Posterior cingulate gyrus (tissue), 11 donors: ENCODE measurements at regions not wholly inside any gene's neighbourhood (a gene's known extent, or its start where the extent isn't known, plus 50 kb on each side); places are given as distances from the start of the nearest gene placed in this dataset.
A peak's percentile ranks its signal among the peaks of the same experiment; 100 is the strongest.

ENCODE experiments used
- DNase-seq, 10 donors: peaks; one replicate each; pipeline versions ENCODE4 v3.0.0 to v3.0.0-alpha.2; 2020 to 2021; ENCODE audit warnings: mixed read lengths in 3 of 10
- intact Hi-C: fragments of 100-400 bp; cut with DNase I; formaldehyde crosslinking; loops from one replicate; pipeline ENCODE4 v1.15.1; 2023

DNA sequence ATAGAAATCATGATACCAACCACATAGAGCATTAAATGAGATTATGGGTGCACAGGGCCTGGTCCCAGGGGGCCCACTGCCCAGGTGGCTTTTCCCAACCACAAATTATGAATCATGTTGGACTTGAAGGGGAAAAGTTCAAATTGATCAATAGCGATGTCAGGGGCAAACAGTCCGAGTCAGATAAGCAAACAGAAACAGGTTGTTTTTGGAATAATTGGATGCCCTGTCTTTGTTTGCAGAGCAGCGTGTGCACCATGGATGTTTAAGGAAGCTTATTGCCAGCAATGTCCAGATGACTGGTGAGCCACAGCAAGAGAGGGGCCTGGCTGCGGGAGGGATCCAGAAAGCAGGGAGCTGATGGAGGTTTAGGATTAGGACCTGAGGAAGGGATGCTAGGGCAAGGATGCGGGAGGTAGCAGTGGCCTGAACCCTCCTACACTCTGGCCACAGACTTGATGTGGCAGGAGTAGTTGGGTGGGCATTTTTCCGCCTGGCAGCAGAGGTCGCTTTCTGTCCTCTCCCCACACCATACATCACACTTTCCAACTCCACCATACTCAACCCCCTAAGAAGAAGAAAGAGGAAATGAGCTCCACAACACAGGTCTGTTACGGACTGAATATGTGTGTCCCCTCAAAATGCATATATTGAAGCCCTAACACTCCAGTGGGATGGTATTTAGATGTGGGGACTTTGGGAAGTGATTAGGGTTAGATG is 266.4 kb upstream of the RPL38 start:
- no peak for DNase-seq
- intact Hi-C loops: no loop called here

DNA sequence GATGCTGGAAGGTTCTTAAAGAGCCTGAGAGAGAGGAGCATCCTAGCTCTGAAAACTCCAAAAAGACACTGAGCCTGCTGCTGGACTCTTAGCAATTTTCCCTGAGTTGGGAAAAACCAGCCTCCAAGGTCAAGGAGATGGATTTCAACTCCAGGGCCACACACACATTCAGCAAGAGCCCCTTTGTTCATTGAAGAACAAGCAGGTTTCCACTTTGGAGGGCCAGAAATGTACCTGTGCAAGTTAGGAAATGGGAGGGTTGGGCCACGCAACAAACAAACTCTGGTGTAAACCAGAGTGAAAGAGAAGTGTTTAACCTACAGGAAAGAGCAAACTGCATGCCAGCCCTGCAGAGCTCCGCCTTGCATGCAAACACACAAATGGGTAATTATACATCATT is 264.8 kb upstream of the RPL38 start:
- DNase-seq: no peak
- intact Hi-C loops: no loop called here

DNA sequence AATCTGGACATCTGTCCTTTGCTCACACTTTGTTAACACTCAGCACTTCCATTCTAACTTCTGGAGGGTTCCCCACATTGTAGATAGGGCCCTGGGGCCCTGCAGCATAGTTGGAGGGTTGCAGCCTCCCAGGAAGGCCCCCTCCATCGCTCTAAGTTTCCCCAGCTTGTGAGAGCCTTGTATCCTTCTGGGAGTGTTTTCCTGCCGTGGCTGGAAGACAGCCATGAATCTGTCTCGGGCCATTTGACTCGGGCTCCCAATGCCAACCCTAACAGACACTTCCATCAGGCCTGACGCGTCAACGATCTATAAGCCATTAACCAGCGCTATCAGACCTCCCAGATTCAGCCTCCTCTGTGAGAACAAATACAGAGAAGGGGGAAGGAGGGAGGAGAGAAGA is 263.7 kb upstream of the RPL38 start:
- no peak for DNase-seq

DNA sequence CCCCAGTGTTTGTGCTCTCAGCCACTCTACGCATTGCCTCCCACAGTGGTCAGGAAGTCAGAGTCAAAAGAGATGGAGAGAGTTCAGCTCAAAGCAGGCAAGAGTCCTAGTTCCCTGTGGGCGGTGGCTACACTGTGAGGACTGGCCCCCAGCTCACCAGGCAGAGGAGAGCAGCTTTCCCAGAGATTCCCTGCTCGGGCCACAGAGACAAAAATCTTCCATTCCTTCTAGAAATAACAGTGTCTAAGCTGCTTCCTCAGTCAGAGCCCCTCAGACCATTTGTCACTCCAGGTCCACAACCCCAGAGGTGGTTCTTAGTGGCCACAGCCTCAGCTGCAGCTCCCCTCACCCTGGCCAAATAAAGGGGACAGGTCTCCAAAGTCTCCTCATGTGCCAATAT is 263.0 kb upstream of the RPL38 start:
- DNase-seq: no peak
- intact Hi-C loops: no loop called here

More for the DNA sequence above, 263.7 kb upstream of the RPL38 start:
- intact Hi-C loops: no loop called here

DNA sequence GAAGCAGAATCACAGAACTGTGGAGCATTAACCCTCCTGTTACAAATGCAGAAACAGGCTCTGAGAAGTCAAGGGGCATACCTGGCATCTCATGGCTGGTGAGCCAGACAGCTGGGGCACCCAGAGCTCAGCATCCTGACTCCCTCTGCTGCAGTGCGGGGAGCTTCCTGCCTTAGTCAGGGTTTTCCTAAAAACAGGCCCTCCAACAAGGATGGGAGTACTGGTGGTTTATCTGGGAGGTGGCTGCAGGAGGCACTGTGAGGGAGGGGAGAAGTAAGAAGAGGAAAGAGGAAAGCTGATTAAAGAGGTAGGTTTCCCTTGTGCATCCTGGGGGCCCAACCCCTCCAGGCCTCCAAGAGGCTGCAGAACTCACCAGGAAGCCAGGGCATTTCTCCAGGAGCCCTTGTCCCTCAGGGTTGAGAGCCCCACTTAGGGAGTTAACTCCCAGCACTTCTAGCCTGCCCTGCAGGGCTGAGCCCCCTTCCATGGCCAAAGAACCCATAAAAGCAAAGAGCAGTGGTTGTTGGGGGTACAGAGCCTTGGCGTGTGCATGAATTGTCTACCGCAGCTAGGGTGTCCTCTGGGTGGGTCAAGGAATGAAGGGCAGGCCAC is 261.5 kb upstream of the RPL38 start:
- no peak for DNase-seq
- intact Hi-C loops: no loop called here

DNA sequence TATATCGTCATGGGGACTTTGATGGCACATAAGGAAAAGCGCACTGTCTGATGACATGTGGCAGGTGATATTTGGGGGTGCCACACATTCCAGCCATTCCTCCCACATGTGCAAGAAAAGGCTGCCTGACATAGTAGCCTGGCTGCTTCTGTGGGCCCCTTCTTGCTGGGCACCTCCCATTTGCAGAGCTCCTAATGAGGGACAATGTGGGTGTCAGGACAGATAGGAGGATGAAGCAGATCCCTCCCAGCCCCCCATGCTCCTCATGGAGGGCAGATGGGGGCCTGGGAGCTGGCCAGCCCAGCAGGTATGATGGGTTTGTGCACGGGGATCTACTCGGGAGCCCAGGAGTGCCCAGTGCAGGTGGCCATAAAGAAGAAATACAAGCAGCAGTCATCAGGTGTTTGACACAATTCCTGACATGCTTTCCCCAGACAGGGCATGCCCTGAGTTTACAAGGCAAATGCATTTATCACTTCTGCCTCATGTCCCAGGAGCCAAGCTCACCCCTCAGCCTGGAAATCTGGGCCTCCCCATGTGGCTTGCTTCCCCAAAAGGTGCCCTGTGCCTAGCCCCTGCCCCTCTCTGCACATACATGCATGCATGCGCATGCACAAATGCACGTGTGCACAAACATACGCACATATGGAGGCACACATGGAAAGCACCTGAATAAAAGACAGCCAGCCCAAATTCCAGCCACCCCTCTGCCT is 260.6 kb upstream of the RPL38 start:
- DNase-seq: no peak
- intact Hi-C loops: no loop called here

DNA sequence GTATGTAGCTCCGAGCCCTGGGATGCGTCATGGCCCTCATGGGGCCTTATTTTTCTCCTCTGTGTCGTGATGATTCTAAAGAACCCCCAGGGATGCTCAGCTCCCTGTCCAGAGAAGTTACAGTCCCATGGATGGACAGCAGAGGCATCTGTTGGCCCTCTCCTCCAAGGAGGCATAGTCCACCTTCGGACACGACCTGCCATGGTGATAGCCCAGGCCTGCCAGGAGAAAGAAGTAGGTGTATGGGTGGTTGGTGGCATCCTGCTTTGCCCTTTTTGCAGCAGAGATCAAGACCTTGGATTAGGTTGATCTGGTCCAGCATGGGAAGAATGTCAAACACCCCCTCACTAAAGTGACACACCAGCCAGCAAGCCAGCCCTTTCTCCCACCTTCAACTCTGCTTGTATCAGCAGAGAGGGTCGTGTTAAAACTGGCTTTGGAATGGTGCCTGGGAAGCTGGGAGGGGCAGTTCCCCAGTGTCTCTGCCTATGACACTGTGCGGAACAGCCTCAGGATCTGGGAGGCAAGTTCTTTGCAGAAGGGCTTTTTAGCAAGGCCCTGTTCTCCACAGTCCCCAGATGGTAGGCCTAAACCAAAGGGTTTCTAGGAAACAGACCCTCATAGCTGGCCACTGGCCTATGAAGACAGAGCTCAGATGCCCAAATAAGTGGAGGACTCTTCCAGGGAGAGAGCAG is 259.9 kb upstream of the RPL38 start:
- no peak for DNase-seq
- intact Hi-C loops: no loop called here

DNA sequence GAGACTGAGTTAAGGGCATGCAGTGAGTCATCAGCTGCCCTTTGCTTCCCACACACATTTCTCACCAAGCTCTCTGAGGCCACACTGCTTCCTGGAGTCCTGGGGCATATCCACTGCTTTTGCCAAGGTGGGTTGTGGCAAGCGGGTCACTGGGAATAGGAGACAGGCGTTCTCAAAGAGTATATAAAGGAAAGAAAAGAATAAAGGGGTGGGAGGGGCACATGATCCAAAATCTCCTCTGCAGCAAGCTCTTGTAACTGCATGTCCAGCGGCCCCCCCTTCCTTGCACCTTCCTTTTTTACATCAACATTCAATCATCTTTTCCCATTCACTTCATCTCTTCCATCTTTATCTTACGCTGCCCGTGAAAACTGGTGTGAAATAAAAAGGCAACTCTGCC is 259.1 kb upstream of the RPL38 start:
- intact Hi-C loops: no loop called here
- DNase-seq: no peak

DNA sequence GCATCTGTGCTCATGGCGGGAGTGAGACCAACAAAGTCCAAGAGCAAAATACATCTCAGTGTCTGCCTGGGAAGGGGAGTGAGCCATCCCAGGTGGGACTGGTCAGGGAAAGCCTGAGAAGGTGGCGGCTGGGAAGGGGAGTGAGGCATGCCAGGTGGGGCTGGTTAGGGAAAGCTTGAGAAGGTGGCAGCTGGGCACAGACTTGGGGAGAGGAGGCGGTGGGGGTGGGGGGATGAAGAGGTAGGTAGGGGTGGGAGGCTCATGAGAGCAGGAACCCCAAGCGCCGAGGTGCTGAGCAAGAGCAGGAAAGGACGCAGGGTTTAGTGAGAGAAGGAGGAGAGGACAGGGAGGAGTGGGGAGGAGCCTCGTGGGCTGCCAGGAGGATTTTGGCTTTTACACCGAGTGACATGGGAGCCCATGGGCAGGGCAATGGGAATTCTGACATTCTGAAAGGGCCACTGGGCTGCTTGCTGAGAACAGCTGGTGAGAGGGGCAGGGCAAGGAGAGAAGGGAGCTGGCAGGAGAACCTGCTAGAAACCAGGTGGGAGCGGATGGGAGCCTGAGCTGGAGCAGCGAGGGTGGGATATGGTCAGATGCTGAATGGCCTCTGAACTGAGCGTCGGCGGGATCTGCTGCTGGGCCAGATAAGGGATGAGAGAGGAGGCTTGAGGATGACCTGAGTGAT is 256.1 kb upstream of the RPL38 start:
- intact Hi-C loops: no loop called here
- no peak for DNase-seq

DNA sequence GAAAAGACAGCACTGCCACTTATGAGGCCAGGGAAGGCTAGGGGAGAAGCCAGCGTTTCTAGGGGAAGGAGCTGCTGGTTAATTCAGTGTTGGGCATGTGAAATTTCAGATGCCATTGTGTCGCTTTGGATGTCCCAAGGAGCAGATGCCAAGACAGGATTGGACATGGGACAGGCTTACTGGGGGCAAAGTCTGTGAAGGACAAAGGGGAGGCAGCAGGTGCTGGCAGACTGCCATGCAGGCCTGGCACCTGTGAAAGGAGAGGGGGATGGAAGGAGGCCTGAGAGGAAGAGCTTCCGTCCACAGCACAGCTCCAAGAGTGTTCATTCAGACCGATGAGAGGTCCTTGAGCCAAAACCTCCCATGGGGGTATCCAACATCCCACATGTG is 255.5 kb upstream of the RPL38 start:
- intact Hi-C loops: no loop called here
- DNase-seq: no peak

DNA sequence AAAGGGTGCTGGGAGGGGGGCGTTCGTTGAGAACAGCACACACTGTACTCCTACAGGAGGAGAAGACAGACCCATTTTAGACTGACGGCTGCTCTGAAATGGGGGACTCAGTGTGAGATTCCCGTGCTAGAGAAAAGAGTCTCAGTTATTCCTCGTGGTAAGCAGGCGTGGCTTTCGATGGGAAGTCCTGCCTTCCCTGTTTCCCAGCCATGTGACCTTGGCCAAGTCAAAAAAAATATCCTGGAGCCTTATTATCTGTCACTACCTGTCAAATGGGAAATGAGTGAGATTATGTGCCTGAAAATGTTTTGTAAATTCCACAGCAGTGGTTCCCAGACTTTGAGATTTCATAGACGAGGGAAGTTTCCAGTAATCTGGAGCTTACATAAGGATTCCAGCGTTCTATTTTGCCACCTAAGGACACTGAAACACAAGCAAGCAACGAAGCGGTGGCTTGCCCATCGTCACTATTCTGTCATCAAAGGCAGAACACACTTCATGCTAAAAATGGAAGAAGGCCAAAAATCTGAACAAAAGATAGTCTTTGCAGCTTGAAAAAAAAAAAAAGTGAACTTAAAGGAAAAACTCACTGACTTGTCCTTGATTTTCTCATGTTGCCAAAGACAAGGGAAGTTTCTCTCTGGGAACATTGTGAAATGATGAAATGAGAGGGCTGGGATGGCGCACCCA is 253.4 kb upstream of the RPL38 start:
- intact Hi-C loops: no loop called here
- DNase-seq: peak in 1 of 10 donors; percentile 67

DNA sequence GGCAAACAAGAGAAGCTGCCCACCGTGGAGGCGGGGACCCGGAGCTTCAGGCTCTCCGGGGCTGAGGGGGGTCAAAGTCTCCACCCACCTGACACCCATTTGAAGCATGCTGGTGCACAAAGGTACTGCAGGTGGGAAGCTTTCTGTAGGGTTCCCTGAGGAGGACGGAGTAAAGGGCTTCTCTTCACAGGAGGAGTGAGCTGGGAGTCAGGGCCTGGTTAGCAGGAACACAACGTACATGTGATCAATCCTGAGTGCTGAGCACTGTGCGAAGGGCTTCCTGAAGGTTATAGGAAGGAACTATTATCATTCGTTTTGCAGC is 252.9 kb upstream of the RPL38 start:
- DNase-seq: no peak
- intact Hi-C loops: no loop called here

DNA sequence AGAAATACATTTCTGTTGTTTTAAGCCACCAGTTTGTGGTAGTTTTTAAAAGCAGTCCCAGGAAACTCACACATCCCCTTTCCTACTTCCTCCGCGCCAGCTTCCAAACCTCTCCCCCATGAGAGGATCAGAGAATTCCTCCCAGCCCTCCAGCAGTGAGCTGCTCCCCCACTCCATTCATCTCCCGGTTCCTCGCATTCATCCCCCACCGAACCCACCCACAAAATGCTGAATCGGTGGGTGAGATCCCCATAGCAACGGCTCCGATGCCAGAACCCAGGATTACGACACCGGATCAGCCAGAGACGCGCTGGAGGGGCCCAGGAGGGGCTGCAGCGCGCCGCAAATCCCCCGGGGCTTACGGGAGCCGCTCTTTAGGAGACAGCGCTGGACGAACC is 251.4 kb upstream of the RPL38 start:
- peak in 4 of 10 donors; percentile 19 to 34 (median 28) for DNase-seq
- intact Hi-C loops: no loop called here

DNA sequence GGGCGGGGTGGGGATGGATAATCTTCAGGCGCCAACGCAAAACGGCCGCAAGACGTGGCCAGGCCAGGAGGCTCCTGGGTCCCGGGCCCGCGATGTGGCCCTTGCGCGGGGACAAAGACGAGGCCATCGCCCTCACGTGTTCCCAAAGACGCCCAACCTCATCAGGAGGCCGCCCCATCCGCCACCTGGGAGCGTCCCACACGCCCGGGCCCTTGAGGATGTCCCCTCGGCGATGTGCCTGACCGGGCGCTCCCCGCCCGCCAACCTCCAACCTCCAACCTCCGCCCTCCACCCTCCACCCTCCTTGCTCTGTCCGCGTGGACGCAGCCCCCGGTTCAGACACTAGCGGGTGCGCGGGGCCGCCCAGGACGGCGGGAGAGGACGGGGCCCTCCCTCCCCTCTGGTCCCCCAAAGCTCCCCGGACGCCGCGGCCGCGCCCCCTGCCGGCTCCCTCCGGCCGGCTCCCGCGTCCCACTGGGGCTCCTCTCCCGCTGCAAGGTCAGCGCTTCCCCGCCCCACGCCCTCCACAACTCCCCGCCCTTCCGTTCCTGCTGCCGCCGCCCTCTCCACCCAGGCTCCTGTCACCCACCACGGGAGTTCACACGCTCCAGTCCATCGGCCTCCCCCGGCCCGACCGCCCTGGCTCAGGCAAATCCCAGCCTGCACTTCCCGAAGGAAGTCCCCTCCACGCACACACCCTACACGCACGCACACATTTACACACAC is 250.8 kb upstream of the RPL38 start:
- DNase-seq: peak in 8 of 10 donors; percentile 42 to 93 (median 63)
- intact Hi-C loops: no loop called here

DNA sequence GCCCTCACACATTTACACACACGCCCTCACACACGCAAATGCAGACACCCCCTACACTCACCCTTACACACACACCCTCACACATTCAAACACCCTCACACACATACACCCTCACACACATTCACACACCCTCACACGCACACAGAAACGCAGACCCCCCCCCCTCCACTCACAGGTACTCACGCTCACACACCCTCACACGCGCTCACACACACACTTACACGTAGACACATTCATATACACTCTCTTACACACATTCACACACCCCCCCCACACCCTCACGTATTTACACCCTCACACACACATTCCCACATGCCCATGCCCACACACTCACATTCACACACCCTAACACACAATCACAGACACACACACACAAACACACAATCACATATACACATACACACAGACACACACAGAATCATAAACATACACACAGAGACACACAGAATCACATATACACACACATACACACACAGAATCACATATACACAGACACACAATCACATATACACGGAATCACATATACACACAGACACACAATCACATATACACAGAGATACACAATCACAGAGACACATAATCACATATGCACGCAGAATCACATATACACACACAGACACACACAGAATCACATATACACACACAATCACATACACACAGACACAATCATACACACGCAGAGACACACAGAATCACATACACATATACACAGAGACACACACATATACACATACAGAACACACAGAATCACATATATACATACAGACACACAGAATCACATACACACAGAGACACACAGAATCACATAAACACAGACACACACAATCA is 250.1 kb upstream of the RPL38 start:
- intact Hi-C loops: no loop called here
- DNase-seq: no peak

DNA sequence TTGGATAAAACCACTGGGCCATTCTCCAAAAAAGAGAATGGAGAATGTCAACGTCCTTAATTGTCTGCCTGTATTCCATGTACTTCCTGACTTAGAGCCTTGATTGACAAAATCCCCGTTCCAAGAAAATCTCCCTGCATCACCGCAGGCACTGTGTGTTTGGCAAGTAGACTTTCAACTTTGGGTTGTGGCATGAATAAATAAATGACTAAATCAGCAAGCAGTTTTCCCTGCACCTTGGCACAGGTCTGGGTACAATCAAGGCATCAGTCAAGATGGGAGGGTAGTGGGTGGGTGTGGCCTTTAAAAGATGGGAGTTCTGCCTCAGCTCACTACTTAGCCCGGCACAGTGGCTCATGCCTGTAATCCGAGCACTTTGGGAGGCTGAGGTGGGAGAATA is 248.5 kb upstream of the RPL38 start:
- intact Hi-C loops: loop anchor here (5.0 kb wide), 2 partner anchors 308 to 528 kb away; no protein-coding TSS in a partner anchor
- no peak for DNase-seq

DNA sequence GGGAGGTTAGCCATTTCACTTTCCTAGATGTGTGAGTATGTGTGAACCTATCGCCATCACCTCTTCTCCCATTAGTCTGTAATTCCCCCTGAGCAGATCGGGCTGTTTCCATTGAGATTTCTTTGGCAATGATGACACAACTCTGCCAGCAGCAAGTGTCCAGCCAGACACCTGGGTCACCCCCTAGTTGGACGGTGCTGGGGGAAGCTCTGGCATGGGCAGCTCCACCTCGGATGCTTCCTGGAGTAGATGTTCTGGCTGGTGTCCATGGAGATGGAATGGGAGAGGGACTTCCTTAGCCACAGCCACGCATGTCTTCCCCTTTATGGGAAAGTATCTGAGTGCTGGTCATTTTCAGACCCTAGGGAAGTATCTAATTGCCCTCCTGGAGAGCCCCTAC is 247.9 kb upstream of the RPL38 start:
- intact Hi-C loops: loop anchor here (5.0 kb wide), 2 partner anchors 308 to 528 kb away; no protein-coding TSS in a partner anchor
- no peak for DNase-seq

DNA sequence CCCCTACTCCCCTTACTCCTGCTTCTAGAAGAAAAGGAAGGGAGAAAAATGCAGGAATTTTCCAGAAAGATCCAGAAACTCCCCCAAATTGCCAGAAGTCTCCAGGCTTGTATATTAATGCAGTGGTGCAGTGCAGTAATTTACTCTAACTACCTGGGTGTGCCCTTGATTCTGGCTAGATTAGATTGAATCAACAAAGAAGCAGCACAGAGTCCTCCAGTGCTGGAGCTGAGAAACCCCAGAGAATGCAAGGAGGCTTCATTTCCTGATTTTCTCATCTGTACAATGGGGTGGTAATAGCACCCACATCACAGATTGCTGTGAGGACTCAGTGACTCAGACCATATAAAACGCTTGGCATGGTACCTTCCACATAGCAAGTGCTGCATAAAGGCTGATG is 247.3 kb upstream of the RPL38 start:
- no peak for DNase-seq
- intact Hi-C loops: loop anchor here (5.0 kb wide), 2 partner anchors 309 to 529 kb away; no protein-coding TSS in a partner anchor
